ENCODE measurements at regions not wholly inside any gene's neighbourhood (a gene's known extent, or its start where the extent isn't known, plus 50 kb on each side); places are given as distances from the start of the nearest gene placed in this dataset.

GRCh38 chr6:100105919-100106529, 112.0 kb upstream of the MCHR2 start:
- H3K4me1 Mint-ChIP-seq (ENCODE audit: low read depth) = no peaks in the 10 kb centered on the region
- H3K36me3 Mint-ChIP-seq (ENCODE audit: low read depth) = no peaks in the 10 kb centered on the region
- H3K27ac Mint-ChIP-seq = no peak overlapping the region
- H3K4me3 Mint-ChIP-seq = no peak overlapping the region
- H3K9me3 Mint-ChIP-seq = no peaks in the 10 kb centered on the region
- H3K27me3 Mint-ChIP-seq (ENCODE audit: low read depth) = peaks cover 32% of the 10 kb centered on the region

GRCh38 chr6:100105138-100105537, 111.1 kb upstream of the MCHR2 start:
- Mint-ChIP-seq H3K9me3 (no peaks in the 10 kb centered on the region), H3K4me3 (no peak overlapping the region), H3K36me3 (ENCODE audit: low read depth) (no peaks in the 10 kb centered on the region), H3K27me3 (ENCODE audit: low read depth) (peaks cover 29% of the 10 kb centered on the region), H3K4me1 (ENCODE audit: low read depth) (no peaks in the 10 kb centered on the region), H3K27ac (no peak overlapping the region)

- Mint-ChIP-seq H3K4me1 (ENCODE audit: low read depth) (no peaks in the 10 kb centered on the region), H3K36me3 (ENCODE audit: low read depth) (no peaks in the 10 kb centered on the region), H3K9me3 (no peaks in the 10 kb centered on the region), H3K27ac (no peak overlapping the region), H3K27me3 (ENCODE audit: low read depth) (peaks cover 29% of the 10 kb centered on the region), H3K4me3 (no peak overlapping the region)
These were observed 109.9 kb upstream of the MCHR2 start for GRCh38 chr6:100103931-100104330.

- Mint-ChIP-seq H3K27me3 (ENCODE audit: low read depth) (peaks cover 24% of the 10 kb centered on the region), H3K4me1 (ENCODE audit: low read depth) (no peaks in the 10 kb centered on the region), H3K9me3 (no peaks in the 10 kb centered on the region), H3K27ac (no peak overlapping the region), H3K36me3 (ENCODE audit: low read depth) (no peaks in the 10 kb centered on the region), H3K4me3 (no peak overlapping the region)
These were observed 109.2 kb upstream of the MCHR2 start for GRCh38 chr6:100103194-100103593.

GRCh38 chr6:100101644-100102043, 107.6 kb upstream of the MCHR2 start:
- Mint-ChIP-seq H3K9me3 (no peaks in the 10 kb centered on the region), H3K36me3 (ENCODE audit: low read depth) (no peaks in the 10 kb centered on the region), H3K27ac (no peak overlapping the region), H3K27me3 (ENCODE audit: low read depth) (peaks cover 24% of the 10 kb centered on the region), H3K4me3 (no peak overlapping the region), H3K4me1 (ENCODE audit: low read depth) (no peaks in the 10 kb centered on the region)

- Mint-ChIP-seq H3K4me3 (no peak overlapping the region), H3K27ac (no peak overlapping the region)
These were observed 106.8 kb upstream of the MCHR2 start for GRCh38 chr6:100100776-100101175.

GRCh38 chr6:100099189-100100074, 105.4 kb upstream of the MCHR2 start:
- no peak overlapping the region for H3K27ac Mint-ChIP-seq

More at GRCh38 chr6:100100776-100101175, 106.8 kb upstream of the MCHR2 start:
- Mint-ChIP-seq H3K9me3 (no peaks in the 10 kb centered on the region), H3K4me1 (ENCODE audit: low read depth) (no peaks in the 10 kb centered on the region), H3K36me3 (ENCODE audit: low read depth) (no peaks in the 10 kb centered on the region), H3K27me3 (ENCODE audit: low read depth) (peaks cover 24% of the 10 kb centered on the region)

GRCh38 chr6:100096936-100097335, 102.9 kb upstream of the MCHR2 start:
- H3K27me3 Mint-ChIP-seq (ENCODE audit: low read depth) = peaks cover 12% of the 10 kb centered on the region
- H3K36me3 Mint-ChIP-seq (ENCODE audit: low read depth) = no peaks in the 10 kb centered on the region
- no peaks in the 10 kb centered on the region for H3K4me1 Mint-ChIP-seq (ENCODE audit: low read depth)
- H3K27ac Mint-ChIP-seq = no peak overlapping the region
- no peaks in the 10 kb centered on the region for H3K9me3 Mint-ChIP-seq
- H3K4me3 Mint-ChIP-seq = no peak overlapping the region

More at GRCh38 chr6:100099189-100100074, 105.4 kb upstream of the MCHR2 start:
- H3K27me3 Mint-ChIP-seq (ENCODE audit: low read depth) = peaks cover 17% of the 10 kb centered on the region
- no peak overlapping the region for H3K4me3 Mint-ChIP-seq
- H3K9me3 Mint-ChIP-seq = no peaks in the 10 kb centered on the region
- H3K36me3 Mint-ChIP-seq (ENCODE audit: low read depth) = no peaks in the 10 kb centered on the region
- H3K4me1 Mint-ChIP-seq (ENCODE audit: low read depth) = no peaks in the 10 kb centered on the region

GRCh38 chr6:100096341-100096740, 102.3 kb upstream of the MCHR2 start:
- Mint-ChIP-seq H3K4me1 (ENCODE audit: low read depth) (no peaks in the 10 kb centered on the region), H3K9me3 (no peaks in the 10 kb centered on the region), H3K4me3 (no peak overlapping the region), H3K27me3 (ENCODE audit: low read depth) (peaks cover 6% of the 10 kb centered on the region), H3K27ac (no peak overlapping the region), H3K36me3 (ENCODE audit: low read depth) (no peaks in the 10 kb centered on the region)

GRCh38 chr6:100093405-100093804, 99.4 kb upstream of the MCHR2 start:
- Mint-ChIP-seq H3K4me3 (no peak overlapping the region), H3K27ac (no peak overlapping the region), H3K27me3 (ENCODE audit: low read depth) (no peaks in the 10 kb centered on the region), H3K9me3 (no peaks in the 10 kb centered on the region), H3K36me3 (ENCODE audit: low read depth) (no peaks in the 10 kb centered on the region), H3K4me1 (ENCODE audit: low read depth) (no peaks in the 10 kb centered on the region)

GRCh38 chr6:100088009-100088408, 94.0 kb upstream of the MCHR2 start:
- no peaks in the 10 kb centered on the region for H3K27me3 Mint-ChIP-seq (ENCODE audit: low read depth)
- H3K4me3 Mint-ChIP-seq = no peak overlapping the region
- H3K27ac Mint-ChIP-seq = no peak overlapping the region
- no peaks in the 10 kb centered on the region for H3K36me3 Mint-ChIP-seq (ENCODE audit: low read depth)
- no peaks in the 10 kb centered on the region for H3K9me3 Mint-ChIP-seq
- no peaks in the 10 kb centered on the region for H3K4me1 Mint-ChIP-seq (ENCODE audit: low read depth)

- H3K27ac Mint-ChIP-seq = no peak overlapping the region
These were observed 91.0 kb upstream of the MCHR2 start for GRCh38 chr6:100084991-100085364.

GRCh38 chr6:100084316-100084990, 90.4 kb upstream of the MCHR2 start:
- Mint-ChIP-seq H3K4me1 (ENCODE audit: low read depth) (no peaks in the 10 kb centered on the region), H3K4me3 (no peak overlapping the region), H3K27ac (no peak overlapping the region), H3K9me3 (no peaks in the 10 kb centered on the region), H3K27me3 (ENCODE audit: low read depth) (no peaks in the 10 kb centered on the region), H3K36me3 (ENCODE audit: low read depth) (no peaks in the 10 kb centered on the region)

More at GRCh38 chr6:100084991-100085364, 91.0 kb upstream of the MCHR2 start:
- Mint-ChIP-seq H3K4me1 (ENCODE audit: low read depth) (no peaks in the 10 kb centered on the region), H3K9me3 (no peaks in the 10 kb centered on the region), H3K4me3 (no peak overlapping the region), H3K36me3 (ENCODE audit: low read depth) (no peaks in the 10 kb centered on the region), H3K27me3 (ENCODE audit: low read depth) (no peaks in the 10 kb centered on the region)

GRCh38 chr6:100078509-100078908, 84.5 kb upstream of the MCHR2 start:
- Mint-ChIP-seq H3K4me1 (ENCODE audit: low read depth) (no peaks in the 10 kb centered on the region), H3K27me3 (ENCODE audit: low read depth) (no peaks in the 10 kb centered on the region), H3K27ac (no peak overlapping the region), H3K9me3 (no peaks in the 10 kb centered on the region), H3K4me3 (no peak overlapping the region), H3K36me3 (ENCODE audit: low read depth) (no peaks in the 10 kb centered on the region)

- H3K4me3 Mint-ChIP-seq = no peak overlapping the region
- peaks cover 7% of the 10 kb centered on the region for H3K9me3 Mint-ChIP-seq
- H3K36me3 Mint-ChIP-seq (ENCODE audit: low read depth) = no peaks in the 10 kb centered on the region
- no peaks in the 10 kb centered on the region for H3K4me1 Mint-ChIP-seq (ENCODE audit: low read depth)
- H3K27me3 Mint-ChIP-seq (ENCODE audit: low read depth) = no peaks in the 10 kb centered on the region
- H3K27ac Mint-ChIP-seq = no peak overlapping the region
These were observed 71.3 kb upstream of the MCHR2 start for GRCh38 chr6:100065348-100065747.

Data from T-helper 1 cell treated with Interleukin-12 subunit alpha and Interleukin-12 subunit beta and Interleukin-4 antibody, amounts not matched to agents 30 μg/mL and 1 μg/mL, for 36 hours (primary cell).